H1 (cell line): ENCODE measurements at regions not wholly inside any gene's neighbourhood (a gene's known extent, or its start where the extent isn't known, plus 50 kb on each side); places are given as distances from the start of the nearest gene placed in this dataset.

ENCODE experiments used
- CTCF ChIA-PET: fragments of 300-600 bp; sonication (Branson Sonifier 250); formaldehyde crosslinking; loops from one replicate; lab custom pipeline; 2021; ENCODE audit not compliant: partially characterized antibody; lab: Charles Lee
- POLR2A ChIA-PET: fragments of 300-600 bp; sonication (Branson Sonifier 250); formaldehyde crosslinking; loops from one replicate; lab custom pipeline; 2021; ENCODE audit warnings: inconsistent platforms; ENCODE audit not compliant: partially characterized antibody; lab: Charles Lee
- DNase-seq, 2 experiments: peaks; one replicate each; pipeline versions ENCODE4 v3.0.0 to v3.0.0-alpha.2; 2010 to 2022; ENCODE audit warnings: low spot score in 2 of 2, low read depth in 1 of 2, mixed read lengths in 1 of 2
- FAIRE-seq: peaks from 2 replicates; lab custom pipeline; 2011; peaks lifted over from hg19 to GRCh38; lab: Jason Lieb, UNC
- H2AFZ ChIP-seq: 2 replicates; pipeline ENCODE4 v1.8.1; 2012; ENCODE audit warnings: low read length, inconsistent platforms
- H2AK5ac ChIP-seq: 2 replicates; pipeline ENCODE4 v1.6.1; 2013; ENCODE audit warnings: low read depth, low read length
- H2BK120ac ChIP-seq: replicated peaks from 2 replicates; pipeline ENCODE3; 2013; ENCODE audit warnings: low read depth, low read length, inconsistent platforms
- H2BK12ac ChIP-seq: 2 replicates; pipeline ENCODE4 v1.6.1; 2013; ENCODE audit warnings: low read depth, low read length
- H2BK15ac ChIP-seq: 2 replicates; pipeline ENCODE4 v1.6.1; 2013; ENCODE audit warnings: low read length
- H2BK20ac ChIP-seq: 2 replicates; pipeline ENCODE4 v1.6.1; 2013; ENCODE audit warnings: low read length
- H2BK5ac ChIP-seq: 2 replicates; pipeline ENCODE4 v1.6.1; 2013; ENCODE audit warnings: low read depth, low read length
- H3K14ac ChIP-seq: 2 replicates; pipeline ENCODE4 v1.6.1; 2013; ENCODE audit warnings: inconsistent platforms; ENCODE audit not compliant: insufficient read length
- H3K18ac ChIP-seq: 2 replicates; pipeline ENCODE4 v1.6.1; 2013; ENCODE audit warnings: low read length; ENCODE audit errors: extremely low read depth
- H3K23ac ChIP-seq: 2 replicates; pipeline ENCODE4 v1.6.1; 2013; ENCODE audit warnings: inconsistent platforms; ENCODE audit not compliant: insufficient read length
- H3K23me2 ChIP-seq: 2 replicates; pipeline ENCODE4 v1.6.1; 2013; ENCODE audit warnings: low read depth, low read length
- H3K27ac ChIP-seq: 2 replicates; pipeline ENCODE4 v1.6.1; 2011; ENCODE audit warnings: low read depth, low read length, inconsistent platforms
- H3K27me3 ChIP-seq, 4 experiments: replicated peaks in 1 of 4; 1 replicate in 1 of 4; 2 replicates in 3 of 4; pipeline versions ENCODE4 v1.6.1 to v1.8.1; 2011 to 2013; ENCODE audit warnings: low read length in 3 of 4, mild to moderate bottlenecking in 3 of 4, inconsistent platforms in 2 of 4, mixed read lengths in 2 of 4, moderate library complexity in 1 of 4; ENCODE audit not compliant: control insufficient read depth in 3 of 4, insufficient read depth in 3 of 4; ENCODE audit errors: extremely low read depth in 1 of 4
- H3K36me3 ChIP-seq, 4 experiments: 2 replicates each; pipeline versions ENCODE4 v1.6.1 to v1.8.1; 2011 to 2013; ENCODE audit warnings: mild to moderate bottlenecking in 4 of 4, low read length in 3 of 4, moderate library complexity in 2 of 4, control low read depth in 1 of 4, inconsistent platforms in 1 of 4; ENCODE audit not compliant: insufficient read depth in 4 of 4, control insufficient read depth in 2 of 4
- H3K4ac ChIP-seq: replicated peaks from 2 replicates; pipeline ENCODE3; 2013; ENCODE audit warnings: low read length, low read depth, mixed read lengths, inconsistent platforms; ENCODE audit not compliant: insufficient read length
- H3K4me1 ChIP-seq, 4 experiments: replicated peaks in 1 of 4; 1 replicate in 1 of 4; 2 replicates in 3 of 4; pipeline versions ENCODE4 v1.6.1 to v1.8.1; 2011 to 2013; ENCODE audit warnings: low read length in 3 of 4, inconsistent platforms in 2 of 4, mixed read lengths in 1 of 4; ENCODE audit not compliant: insufficient read depth in 4 of 4, control insufficient read depth in 3 of 4
- H3K4me2 ChIP-seq, 2 experiments: 2 replicates each; pipeline versions ENCODE4 v1.6.1 to v1.8.1; 2011 to 2013; ENCODE audit warnings: low read depth in 2 of 2, low read length in 2 of 2, control low read depth in 1 of 2, inconsistent platforms in 1 of 2, mild to moderate bottlenecking in 1 of 2; ENCODE audit not compliant: insufficient read depth in 1 of 2
- H3K4me3 ChIP-seq, 4 experiments: fragments of 200-600, 300-600 bp in 1 of 4; sonication (generic), shearing (Covaris generic), sonication (Bioruptor Twin) in 1 of 4; 2 replicates each; pipeline versions ENCODE4 v1.5.1 to v1.8.1; 2011 to 2016; ENCODE audit warnings: low read length in 4 of 4, low read depth in 3 of 4, control low read depth in 2 of 4, inconsistent platforms in 2 of 4, mild to moderate bottlenecking in 2 of 4, mixed read lengths in 1 of 4, moderate library complexity in 1 of 4; ENCODE audit not compliant: insufficient read depth in 2 of 4; ENCODE audit errors: extremely low read depth in 1 of 4
- H3K56ac ChIP-seq: replicated peaks from 2 replicates; pipeline ENCODE3; 2013; ENCODE audit warnings: low read depth, mild to moderate bottlenecking, mixed read lengths, low read length, inconsistent platforms; ENCODE audit not compliant: insufficient read length
- H3K79me1 ChIP-seq: 2 replicates; pipeline ENCODE4 v1.6.1; 2013; ENCODE audit warnings: low read depth, low read length, control low read depth
- H3K79me2 ChIP-seq, 2 experiments: 2 replicates each; pipeline versions ENCODE4 v1.6.1 to v1.8.1; 2012 to 2013; ENCODE audit warnings: low read length in 2 of 2, mild to moderate bottlenecking in 2 of 2, inconsistent platforms in 1 of 2; ENCODE audit not compliant: insufficient read depth in 2 of 2, control insufficient read depth in 1 of 2
- H3K9ac ChIP-seq, 4 experiments: replicated peaks in 1 of 4; 1 replicate in 1 of 4; 2 replicates in 3 of 4; pipeline versions ENCODE4 v1.6.1 to v1.8.1; 2011 to 2013; ENCODE audit warnings: low read depth in 3 of 4, low read length in 3 of 4, control low read depth in 2 of 4, mild to moderate bottlenecking in 2 of 4, moderate library complexity in 2 of 4, inconsistent platforms in 1 of 4; ENCODE audit errors: extremely low read depth in 1 of 4
- H3K9me3 ChIP-seq, 2 experiments: 2 replicates each; pipeline versions ENCODE4 v1.6.1 to v1.8.1; 2012 to 2013; ENCODE audit warnings: mild to moderate bottlenecking in 2 of 2, moderate library complexity in 2 of 2, control low read depth in 1 of 2, inconsistent platforms in 1 of 2, low read depth in 1 of 2, low read length in 1 of 2, mixed read lengths in 1 of 2; ENCODE audit not compliant: insufficient read depth in 2 of 2
- H4K20me1 ChIP-seq, 2 experiments: replicated peaks in 1 of 2; 2 replicates each; pipeline versions ENCODE3 to v1.8.1; 2011 to 2013; ENCODE audit warnings: inconsistent platforms in 2 of 2, low read length in 2 of 2, mild to moderate bottlenecking in 1 of 2; ENCODE audit not compliant: insufficient read depth in 2 of 2, control insufficient read depth in 1 of 2
- H4K5ac ChIP-seq: 2 replicates; pipeline ENCODE4 v1.6.1; 2013; ENCODE audit warnings: low read length, low read depth, mixed read lengths, inconsistent platforms; ENCODE audit not compliant: insufficient read length
- H4K8ac ChIP-seq: 2 replicates; pipeline ENCODE4 v1.8.0; 2013; ENCODE audit warnings: mild to moderate bottlenecking, moderate library complexity, low read length, inconsistent platforms; ENCODE audit not compliant: insufficient read depth; ENCODE audit errors: extremely low read depth
- H4K91ac ChIP-seq: replicated peaks from 2 replicates; pipeline ENCODE3; 2013; ENCODE audit warnings: low read length, mixed read lengths, inconsistent platforms; ENCODE audit not compliant: insufficient read length
- SAP30 ChIP-seq: fragments of 300-600 bp; sonication (generic); IDR thresholded peaks from 2 replicates; pipeline ENCODE4 v1.7.1; 2012; ENCODE audit warnings: low read length, moderate library complexity, mild to moderate bottlenecking, inconsistent platforms; ENCODE audit not compliant: insufficient read depth, insufficient replicate concordance
- WGBS, 2 experiments: shearing (Covaris generic) in 1 of 2; methylation state at CpG; one replicate each; pipeline versions ENCODE4 v1.1.6 to v1.1.7; 2013 to 2015; ENCODE audit warnings: low lambda C conversion rate in 2 of 2, mixed read lengths in 2 of 2, inconsistent platforms in 1 of 2, low coverage in 1 of 2, missing lambda C conversion rate in 1 of 2; ENCODE audit not compliant: insufficient replicate concordance in 2 of 2, insufficient coverage in 1 of 2, insufficient read length in 1 of 2; ENCODE audit errors: extremely low coverage in 1 of 2, missing lambda C conversion rate in 1 of 2; 5-methylcytosine and 5-hydroxymethylcytosine counted together

- H4K5ac ChIP-seq = no peak overlapping the region
- H3K4me3 ChIP-seq = no peak overlapping the region
- WGBS, 2 experiments = 82% methylated on average over 8 of the region's 8 CpGs; no CpG with 5 or more reads in 1 of the 2 experiments
- H2BK15ac ChIP-seq = no peak overlapping the region
- no peaks in the 10 kb centered on the region for H4K20me1 ChIP-seq
- H3K79me1 ChIP-seq = no peaks in the 10 kb centered on the region
- no peak overlapping the region for H3K27ac ChIP-seq
- H3K4me2 ChIP-seq = no peak overlapping the region
- H3K9ac ChIP-seq = no peak overlapping the region
- H3K4ac ChIP-seq = no peak overlapping the region
- no peak overlapping the region for H2BK12ac ChIP-seq
- no peaks in the 10 kb centered on the region for H3K9me3 ChIP-seq
- H2BK5ac ChIP-seq = no peak overlapping the region
- TF ChIP-seq SAP30 = no peak
- H2BK20ac ChIP-seq = no peak overlapping the region
- H4K8ac ChIP-seq = no peak overlapping the region
- H3K18ac ChIP-seq = no peak overlapping the region
- no peaks in the 10 kb centered on the region for H3K23me2 ChIP-seq
- ChIA-PET CTCF (no interaction called here), POLR2A (interaction anchor here (0.8 kb wide), 1 partner anchor 56 kb away, joined by 3 read pairs; no protein-coding TSS in a partner anchor)
- no peak for FAIRE-seq
- H3K27me3 ChIP-seq = no peaks in the 10 kb centered on the region
- no peak overlapping the region for H2BK120ac ChIP-seq
- H3K56ac ChIP-seq = no peak overlapping the region
- no peak overlapping the region for H3K23ac ChIP-seq
- no peaks in the 10 kb centered on the region for H3K4me1 ChIP-seq
- no peak overlapping the region for H4K91ac ChIP-seq
- DNase-seq = no peak
- H2AFZ ChIP-seq = no peak overlapping the region
- no peak overlapping the region for H3K14ac ChIP-seq
- H3K79me2 ChIP-seq = no peaks in the 10 kb centered on the region
- no peaks in the 10 kb centered on the region for H3K36me3 ChIP-seq
- no peak overlapping the region for H2AK5ac ChIP-seq
These were observed 56.2 kb upstream of the DPH5 start for GRCh38 chr1:101081496-101082488.
